GM12892 (cell line): ENCODE measurements at regions not wholly inside any gene's neighbourhood (a gene's known extent, or its start where the extent isn't known, plus 50 kb on each side); places are given as distances from the start of the nearest gene placed in this dataset.

Experiments used
- POLR2A ChIP-seq: IDR thresholded peaks from 2 replicates; pipeline ENCODE4 v1.6.1; 2011; ENCODE audit warnings: low read depth, low read length, control low read depth
- POLR2AphosphoS5 ChIP-seq: IDR thresholded peaks from 2 replicates; pipeline ENCODE4 v1.6.1; 2011; ENCODE audit warnings: low read depth, low read length, control low read depth
- TAF1 ChIP-seq: IDR thresholded peaks from 2 replicates; pipeline ENCODE4 v1.6.1; 2011; ENCODE audit warnings: low read depth, mild to moderate bottlenecking, control low read depth, low read length, borderline replicate concordance

DNA sequence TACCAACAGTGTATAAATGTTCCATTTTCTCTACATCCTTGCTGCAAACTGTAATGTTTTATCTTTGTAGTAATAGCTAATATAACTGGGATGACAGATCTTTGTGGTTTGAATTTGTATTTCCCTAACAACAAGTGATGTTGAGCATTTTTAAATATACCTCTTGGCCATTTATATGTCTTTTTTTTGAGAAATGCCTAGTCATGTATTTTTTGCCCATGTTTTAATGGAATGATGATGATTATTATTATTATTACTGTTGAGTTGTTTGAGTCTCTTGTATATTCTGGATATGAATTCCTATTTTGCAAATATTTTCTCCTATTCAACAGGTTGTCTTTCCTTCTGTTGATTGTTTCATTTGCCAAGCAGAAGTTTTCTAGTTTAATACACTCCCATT, 654.9 kb downstream of the ZPLD1 start:
- TF ChIP-seq POLR2A (no peak), POLR2AphosphoS5 (no peak), TAF1 (no peak)
